K562 (cell line): ENCODE measurements at regions not wholly inside any gene's neighbourhood (a gene's known extent, or its start where the extent isn't known, plus 50 kb on each side); places are given as distances from the start of the nearest gene placed in this dataset.

Experiments
- ATAC-seq: fragments of 200-7000 bp; cut with Tn5 transposase; 3 replicates; pipeline ENCODE4 v1.9.1; 2020; ENCODE audit warnings: moderate library complexity
- BruUV-seq: library from RNA; stranded (reverse); fragments of 400-500 nt; replicated peaks from 2 replicates; lab custom pipeline; 2021; lab: Mats Ljungman, UMichigan
- CTCF ChIA-PET: fragments of 300-600 bp; formaldehyde crosslinking; extraction: SDS; loops from one replicate; lab custom pipeline; 2021; ENCODE audit warnings: low intra/inter-chr PET ratio; lab: Yijun Ruan, JAX
- POLR2A ChIA-PET: fragments of 300-600, 350-650 bp; sonication (Branson Sonifier 250); formaldehyde crosslinking; extraction: SDS; loops from one replicate; lab custom pipeline; 2021; ENCODE audit warnings: antibody characterized with exemption, inconsistent platforms; lab: Yijun Ruan, JAX
- DNase-seq, 4 experiments: peaks; one replicate each; pipeline versions ENCODE4 v3.0.0 to v3.0.0-alpha.2; 2011 to 2018; ENCODE audit warnings: low spot score in 3 of 4, mixed read lengths in 3 of 4; ENCODE audit errors: extremely low read depth in 1 of 4
- FAIRE-seq: peaks from 2 replicates; lab custom pipeline; 2011; peaks lifted over from hg19 to GRCh38; lab: Jason Lieb, UNC
- H2AFZ ChIP-seq: 2 replicates; pipeline ENCODE4 v1.6.0; 2011; ENCODE audit warnings: low read depth, low read length, control low read depth, inconsistent platforms
- H3K27ac ChIP-seq: fragments of 200-600 bp; 3 replicates; pipeline ENCODE4 v1.8.0; 2011; ENCODE audit warnings: low read depth, mild to moderate bottlenecking, control low read depth, inconsistent platforms, low read length, moderate library complexity, mixed read lengths; ENCODE audit errors: extremely low read depth
- H3K27me3 ChIP-seq, 2 experiments: fragments of 300-600 bp in 1 of 2; 2 replicates in 1 of 2; 3 replicates in 1 of 2; pipeline versions ENCODE4 v1.6.0 to v1.8.0; 2011; ENCODE audit warnings: inconsistent platforms in 2 of 2, low read length in 2 of 2, mild to moderate bottlenecking in 1 of 2, mixed read lengths in 1 of 2, moderate library complexity in 1 of 2; ENCODE audit not compliant: control insufficient read depth in 2 of 2, insufficient read depth in 2 of 2
- H3K36me3 ChIP-seq: fragments of 300-600 bp; 3 replicates; pipeline ENCODE4 v1.8.0; 2011; ENCODE audit warnings: mild to moderate bottlenecking, low read length, inconsistent platforms; ENCODE audit not compliant: control insufficient read depth, insufficient read depth
- H3K4me1 ChIP-seq, 2 experiments: fragments of 200-600 bp in 1 of 2; replicated peaks in 1 of 2; 2 replicates in 1 of 2; 3 replicates in 1 of 2; pipeline versions ENCODE4 v1.5.1 to v1.8.0; 2011; ENCODE audit warnings: inconsistent platforms in 2 of 2, low read length in 2 of 2, mild to moderate bottlenecking in 1 of 2, mixed read lengths in 1 of 2, moderate library complexity in 1 of 2; ENCODE audit not compliant: control insufficient read depth in 2 of 2, insufficient read depth in 2 of 2
- H3K4me2 ChIP-seq: 2 replicates; pipeline ENCODE4 v1.6.1; 2011; ENCODE audit warnings: low read length, control low read depth, inconsistent platforms, mixed read lengths; ENCODE audit not compliant: insufficient read depth
- H3K4me3 ChIP-seq: fragments of 200-600 bp; sonication (generic), shearing (Covaris generic); 2 replicates; pipeline ENCODE4 v1.5.1; 2016; ENCODE audit warnings: control low read depth, inconsistent platforms
- H3K79me2 ChIP-seq: fragments of 200-600 bp; 3 replicates; pipeline ENCODE4 v1.8.0; 2011; ENCODE audit warnings: low read length, inconsistent platforms; ENCODE audit not compliant: control insufficient read depth, insufficient read depth
- H3K9ac ChIP-seq, 2 experiments: 2 replicates each; pipeline versions ENCODE4 v1.6.0 to v1.6.1; 2011; ENCODE audit warnings: low read depth in 2 of 2, low read length in 2 of 2, control low read depth in 1 of 2, inconsistent platforms in 1 of 2, mild to moderate bottlenecking in 1 of 2, mixed read lengths in 1 of 2; ENCODE audit not compliant: insufficient read depth in 1 of 2
- H3K9me1 ChIP-seq: one replicate; pipeline ENCODE4 v1.6.0; 2011; ENCODE audit warnings: inconsistent platforms, mild to moderate bottlenecking, low read length, moderate library complexity; ENCODE audit not compliant: control insufficient read depth, insufficient read depth
- H3K9me3 ChIP-seq: replicated peaks from 2 replicates; pipeline ENCODE4 v1.5.1; 2011; ENCODE audit warnings: low read depth, low read length, inconsistent platforms; ENCODE audit not compliant: control insufficient read depth, insufficient read depth
- H4K20me1 ChIP-seq: replicated peaks from 2 replicates; pipeline ENCODE4 v1.6.1; 2011; ENCODE audit warnings: low read length, inconsistent platforms, mixed read lengths; ENCODE audit not compliant: control insufficient read depth, insufficient read depth
- ARHGAP35 ChIP-seq: fragments of 450-650 bp; IDR thresholded peaks from 2 replicates; pipeline ENCODE4 v1.6.1; 2018; ENCODE audit not compliant: partially characterized antibody
- CSDE1 ChIP-seq, 2 experiments: fragments of 450-650 bp; IDR thresholded peaks; 2 replicates each; pipeline ENCODE4 v1.6.1; 2016; ENCODE audit warnings: mild to moderate bottlenecking in 1 of 2
- E2F3 ChIP-seq: fragments of 250-450 bp; sonication (Bioruptor Pico); IDR thresholded peaks from 2 replicates; pipeline ENCODE4 v1.4.0; 2020; ENCODE audit warnings: mild to moderate bottlenecking
- FOXA1 ChIP-seq: fragments of 450-650 bp; IDR thresholded peaks from 2 replicates; pipeline ENCODE4 v1.6.1; 2016; ENCODE audit warnings: mild to moderate bottlenecking, borderline replicate concordance
- HEY1 ChIP-seq: fragments of 250-450 bp; sonication (Bioruptor Pico); IDR thresholded peaks from 2 replicates; pipeline ENCODE4 v1.5.0; 2020; ENCODE audit warnings: mild to moderate bottlenecking, moderate library complexity, borderline replicate concordance
- IRF9 ChIP-seq: fragments of 450-650 bp; IDR thresholded peaks from 2 replicates; pipeline ENCODE4 v1.6.1; 2016; ENCODE audit warnings: missing biosample characterization, missing genetic modification characterization
- SMARCE1 ChIP-seq: fragments of 450-650 bp; IDR thresholded peaks from 2 replicates; pipeline ENCODE4 v1.7.1; 2016; ENCODE audit warnings: mild to moderate bottlenecking
- TARDBP ChIP-seq: fragments of 450-650 bp; IDR thresholded peaks from 2 replicates; pipeline ENCODE4 v1.6.1; 2016
- TRIM25 ChIP-seq: fragments of 450-650 bp; IDR thresholded peaks from 2 replicates; pipeline ENCODE4 v1.7.0; 2016; ENCODE audit warnings: borderline replicate concordance
- ZFP91 ChIP-seq: sonication (generic); formaldehyde crosslinking; IDR thresholded peaks from 2 replicates; pipeline ENCODE4 v1.8.0; 2022; ENCODE audit warnings: mild to moderate bottlenecking, missing genetic modification reagents
- ZNF354B ChIP-seq: fragments of 250-450 bp; sonication (Bioruptor Pico); IDR thresholded peaks from 2 replicates; pipeline ENCODE4 v1.4.0; 2020
- ZSCAN29 ChIP-seq: fragments of 450-650 bp; IDR thresholded peaks from 2 replicates; pipeline ENCODE4 v1.6.1; 2017
- WGBS: fragments of 100-300 bp; shearing (Covaris generic); methylation state at CpG from one replicate; pipeline ENCODE4 v1.1.6; 2016; ENCODE audit warnings: low coverage, mixed read lengths; ENCODE audit not compliant: insufficient coverage; ENCODE audit errors: missing lambda C conversion rate; 5-methylcytosine and 5-hydroxymethylcytosine counted together
- in situ Hi-C: fragments of 300-500 bp; cut with MboI; formaldehyde crosslinking; loops from 4 replicates; pipeline ENCODE4 v1.15.0; 2018; ENCODE audit warnings: inconsistent platforms, mixed read lengths
- intact Hi-C: fragments of 100-400 bp; cut with micrococcal nuclease; formaldehyde crosslinking; loops from 2 replicates; pipeline ENCODE4 v1.14.2; 2022

DNA sequence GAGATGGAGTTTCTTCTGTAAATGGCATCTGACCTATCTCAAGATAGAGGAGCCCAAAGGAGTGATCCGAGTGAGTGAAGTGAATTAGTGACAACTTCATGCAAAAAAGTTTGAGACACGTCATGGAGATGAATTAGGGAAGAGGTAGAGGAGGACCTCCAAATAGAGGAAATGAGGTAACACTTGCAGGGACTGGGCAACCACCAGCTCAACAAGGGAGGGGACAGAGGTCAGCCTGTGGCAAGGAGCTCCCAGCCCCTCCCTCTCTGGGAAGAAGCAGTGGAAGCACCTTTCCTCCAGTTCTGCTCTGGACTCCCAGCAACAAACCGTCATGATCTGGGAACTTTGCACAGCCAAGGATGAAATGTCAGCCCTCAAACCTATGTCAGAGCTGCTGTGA, 83.5 kb upstream of the IKZF1 start:
- no peak overlapping the region for H3K4me3 ChIP-seq
- peaks cover 0 to 1% of the 10 kb centered on the region in 2 experiments; a peak in 1 of 5 replicates for H3K27me3 ChIP-seq
- ChIA-PET POLR2A (interaction anchor here (1.1 kb wide), 1 partner anchor 16 kb away, joined by 3 read pairs; no protein-coding TSS in a partner anchor), CTCF (no interaction called here)
- no peaks in the 10 kb centered on the region for H3K36me3 ChIP-seq
- TF ChIP-seq IRF9 (tag): no peak
- no peak for TF ChIP-seq FOXA1
- no peak for TF ChIP-seq ARHGAP35
- no peak for TF ChIP-seq HEY1 (CRISPR knock-in tag)
- TF ChIP-seq E2F3 (CRISPR knock-in tag): no peak
- TF ChIP-seq ZFP91 (CRISPR knock-in tag): no peak
- TF ChIP-seq SMARCE1: no peak
- no peak for TF ChIP-seq ZSCAN29
- TF ChIP-seq CSDE1 (IDR thresholded peaks at IDR 0.05): no peak
- no peak for TF ChIP-seq ZNF354B (CRISPR knock-in tag)
- TF ChIP-seq TARDBP: no peak
- TF ChIP-seq TRIM25: no peak
- no peaks in the 10 kb centered on the region for H3K79me2 ChIP-seq
- WGBS: 13% methylated on average over 3 of the region's 3 CpGs
- in situ Hi-C loops: no loop called here
- no TSS peak for BruUV-seq
- ATAC-seq (no peak), DNase-seq (no peak), FAIRE-seq (no peak)
- H2AFZ ChIP-seq: no peak overlapping the region
- no peak overlapping the region for H3K4me2 ChIP-seq
- no peak overlapping the region for H3K27ac ChIP-seq
- no peak overlapping the region for H3K9ac ChIP-seq
- peaks cover 0 to 3% of the 10 kb centered on the region in 2 experiments; a peak in 1 of 5 replicates for H3K4me1 ChIP-seq
- no peaks in the 10 kb centered on the region for H3K9me1 ChIP-seq
- no peaks in the 10 kb centered on the region for H4K20me1 ChIP-seq
- intact Hi-C loops: no loop called here
- peaks cover 3% of the 10 kb centered on the region; the same call in 1 of the 2 replicates for H3K9me3 ChIP-seq
